ENCODE measurements at regions not wholly inside any gene's neighbourhood (a gene's known extent, or its start where the extent isn't known, plus 50 kb on each side); places are given as distances from the start of the nearest gene placed in this dataset.

- TF ChIP-seq CHD7 (IDR thresholded peaks at IDR 0.05; ENCODE audit: insufficient replicate concordance, low read length) (no peak), FOSL1 (IDR thresholded peaks at IDR 0.05; ENCODE audit: insufficient read depth, low read depth, low read length) (no peak), MAX (IDR thresholded peaks at IDR 0.05) (no peak), CHD1 (IDR thresholded peaks at IDR 0.05; ENCODE audit: low read depth, low read length) (no peak)
These were observed 131.9 kb downstream of the MAF start (continued) for GRCh38 chr16:79468631-79469030.

All from H1 (cell line).